H1 (cell line): ENCODE measurements at regions not wholly inside any gene's neighbourhood (a gene's known extent, or its start where the extent isn't known, plus 50 kb on each side); places are given as distances from the start of the nearest gene placed in this dataset.

Experiments used
- CTCF ChIA-PET: fragments of 300-600 bp; sonication (Branson Sonifier 250); formaldehyde crosslinking; loops from one replicate; lab custom pipeline; 2021; ENCODE audit not compliant: partially characterized antibody; lab: Charles Lee
- POLR2A ChIA-PET: fragments of 300-600 bp; sonication (Branson Sonifier 250); formaldehyde crosslinking; loops from one replicate; lab custom pipeline; 2021; ENCODE audit warnings: inconsistent platforms; ENCODE audit not compliant: partially characterized antibody; lab: Charles Lee
- DNase-seq, 2 experiments: peaks; one replicate each; pipeline versions ENCODE4 v3.0.0 to v3.0.0-alpha.2; 2010 to 2022; ENCODE audit warnings: low spot score in 2 of 2, low read depth in 1 of 2, mixed read lengths in 1 of 2
- FAIRE-seq: peaks from 2 replicates; lab custom pipeline; 2011; peaks lifted over from hg19 to GRCh38; lab: Jason Lieb, UNC
- H2AFZ ChIP-seq: 2 replicates; pipeline ENCODE4 v1.8.1; 2012; ENCODE audit warnings: low read length, inconsistent platforms
- H2AK5ac ChIP-seq: 2 replicates; pipeline ENCODE4 v1.6.1; 2013; ENCODE audit warnings: low read depth, low read length
- H2BK120ac ChIP-seq: replicated peaks from 2 replicates; pipeline ENCODE3; 2013; ENCODE audit warnings: low read depth, low read length, inconsistent platforms
- H2BK12ac ChIP-seq: 2 replicates; pipeline ENCODE4 v1.6.1; 2013; ENCODE audit warnings: low read depth, low read length
- H2BK15ac ChIP-seq: 2 replicates; pipeline ENCODE4 v1.6.1; 2013; ENCODE audit warnings: low read length
- H2BK20ac ChIP-seq: 2 replicates; pipeline ENCODE4 v1.6.1; 2013; ENCODE audit warnings: low read length
- H2BK5ac ChIP-seq: 2 replicates; pipeline ENCODE4 v1.6.1; 2013; ENCODE audit warnings: low read depth, low read length
- H3K14ac ChIP-seq: 2 replicates; pipeline ENCODE4 v1.6.1; 2013; ENCODE audit warnings: inconsistent platforms; ENCODE audit not compliant: insufficient read length
- H3K18ac ChIP-seq: 2 replicates; pipeline ENCODE4 v1.6.1; 2013; ENCODE audit warnings: low read length; ENCODE audit errors: extremely low read depth
- H3K23ac ChIP-seq: 2 replicates; pipeline ENCODE4 v1.6.1; 2013; ENCODE audit warnings: inconsistent platforms; ENCODE audit not compliant: insufficient read length
- H3K23me2 ChIP-seq: 2 replicates; pipeline ENCODE4 v1.6.1; 2013; ENCODE audit warnings: low read depth, low read length
- H3K27ac ChIP-seq: 2 replicates; pipeline ENCODE4 v1.6.1; 2011; ENCODE audit warnings: low read depth, low read length, inconsistent platforms
- H3K27me3 ChIP-seq, 4 experiments: replicated peaks in 1 of 4; 1 replicate in 1 of 4; 2 replicates in 3 of 4; pipeline versions ENCODE4 v1.6.1 to v1.8.1; 2011 to 2013; ENCODE audit warnings: low read length in 3 of 4, mild to moderate bottlenecking in 3 of 4, inconsistent platforms in 2 of 4, mixed read lengths in 2 of 4, moderate library complexity in 1 of 4; ENCODE audit not compliant: control insufficient read depth in 3 of 4, insufficient read depth in 3 of 4; ENCODE audit errors: extremely low read depth in 1 of 4
- H3K36me3 ChIP-seq, 4 experiments: 2 replicates each; pipeline versions ENCODE4 v1.6.1 to v1.8.1; 2011 to 2013; ENCODE audit warnings: mild to moderate bottlenecking in 4 of 4, low read length in 3 of 4, moderate library complexity in 2 of 4, control low read depth in 1 of 4, inconsistent platforms in 1 of 4; ENCODE audit not compliant: insufficient read depth in 4 of 4, control insufficient read depth in 2 of 4
- H3K4ac ChIP-seq: replicated peaks from 2 replicates; pipeline ENCODE3; 2013; ENCODE audit warnings: low read length, low read depth, mixed read lengths, inconsistent platforms; ENCODE audit not compliant: insufficient read length
- H3K4me1 ChIP-seq, 4 experiments: replicated peaks in 1 of 4; 1 replicate in 1 of 4; 2 replicates in 3 of 4; pipeline versions ENCODE4 v1.6.1 to v1.8.1; 2011 to 2013; ENCODE audit warnings: low read length in 3 of 4, inconsistent platforms in 2 of 4, mixed read lengths in 1 of 4; ENCODE audit not compliant: insufficient read depth in 4 of 4, control insufficient read depth in 3 of 4
- H3K4me2 ChIP-seq, 2 experiments: 2 replicates each; pipeline versions ENCODE4 v1.6.1 to v1.8.1; 2011 to 2013; ENCODE audit warnings: low read depth in 2 of 2, low read length in 2 of 2, control low read depth in 1 of 2, inconsistent platforms in 1 of 2, mild to moderate bottlenecking in 1 of 2; ENCODE audit not compliant: insufficient read depth in 1 of 2
- H3K4me3 ChIP-seq, 4 experiments: fragments of 200-600, 300-600 bp in 1 of 4; sonication (generic), shearing (Covaris generic), sonication (Bioruptor Twin) in 1 of 4; 2 replicates each; pipeline versions ENCODE4 v1.5.1 to v1.8.1; 2011 to 2016; ENCODE audit warnings: low read length in 4 of 4, low read depth in 3 of 4, control low read depth in 2 of 4, inconsistent platforms in 2 of 4, mild to moderate bottlenecking in 2 of 4, mixed read lengths in 1 of 4, moderate library complexity in 1 of 4; ENCODE audit not compliant: insufficient read depth in 2 of 4; ENCODE audit errors: extremely low read depth in 1 of 4
- H3K56ac ChIP-seq: replicated peaks from 2 replicates; pipeline ENCODE3; 2013; ENCODE audit warnings: low read depth, mild to moderate bottlenecking, mixed read lengths, low read length, inconsistent platforms; ENCODE audit not compliant: insufficient read length
- H3K79me1 ChIP-seq: 2 replicates; pipeline ENCODE4 v1.6.1; 2013; ENCODE audit warnings: low read depth, low read length, control low read depth
- H3K79me2 ChIP-seq, 2 experiments: 2 replicates each; pipeline versions ENCODE4 v1.6.1 to v1.8.1; 2012 to 2013; ENCODE audit warnings: low read length in 2 of 2, mild to moderate bottlenecking in 2 of 2, inconsistent platforms in 1 of 2; ENCODE audit not compliant: insufficient read depth in 2 of 2, control insufficient read depth in 1 of 2
- H3K9ac ChIP-seq, 4 experiments: replicated peaks in 1 of 4; 1 replicate in 1 of 4; 2 replicates in 3 of 4; pipeline versions ENCODE4 v1.6.1 to v1.8.1; 2011 to 2013; ENCODE audit warnings: low read depth in 3 of 4, low read length in 3 of 4, control low read depth in 2 of 4, mild to moderate bottlenecking in 2 of 4, moderate library complexity in 2 of 4, inconsistent platforms in 1 of 4; ENCODE audit errors: extremely low read depth in 1 of 4
- H3K9me3 ChIP-seq, 2 experiments: 2 replicates each; pipeline versions ENCODE4 v1.6.1 to v1.8.1; 2012 to 2013; ENCODE audit warnings: mild to moderate bottlenecking in 2 of 2, moderate library complexity in 2 of 2, control low read depth in 1 of 2, inconsistent platforms in 1 of 2, low read depth in 1 of 2, low read length in 1 of 2, mixed read lengths in 1 of 2; ENCODE audit not compliant: insufficient read depth in 2 of 2
- H4K20me1 ChIP-seq, 2 experiments: replicated peaks in 1 of 2; 2 replicates each; pipeline versions ENCODE3 to v1.8.1; 2011 to 2013; ENCODE audit warnings: inconsistent platforms in 2 of 2, low read length in 2 of 2, mild to moderate bottlenecking in 1 of 2; ENCODE audit not compliant: insufficient read depth in 2 of 2, control insufficient read depth in 1 of 2
- H4K5ac ChIP-seq: 2 replicates; pipeline ENCODE4 v1.6.1; 2013; ENCODE audit warnings: low read length, low read depth, mixed read lengths, inconsistent platforms; ENCODE audit not compliant: insufficient read length
- H4K8ac ChIP-seq: 2 replicates; pipeline ENCODE4 v1.8.0; 2013; ENCODE audit warnings: mild to moderate bottlenecking, moderate library complexity, low read length, inconsistent platforms; ENCODE audit not compliant: insufficient read depth; ENCODE audit errors: extremely low read depth
- H4K91ac ChIP-seq: replicated peaks from 2 replicates; pipeline ENCODE3; 2013; ENCODE audit warnings: low read length, mixed read lengths, inconsistent platforms; ENCODE audit not compliant: insufficient read length
- BACH1 ChIP-seq: IDR thresholded peaks from 2 replicates; pipeline ENCODE4 v1.6.1; 2012; ENCODE audit warnings: low read length, improper control_type of control experiment
- BCL11A ChIP-seq, 2 experiments: IDR thresholded peaks; one replicate each; pipeline ENCODE4 v1.6.1; 2011; ENCODE audit warnings: low read depth in 2 of 2, low read length in 2 of 2, mild to moderate bottlenecking in 2 of 2
- CTBP2 ChIP-seq: IDR thresholded peaks from 2 replicates; pipeline ENCODE4 v1.7.0; 2011; ENCODE audit warnings: borderline replicate concordance, mild to moderate bottlenecking, moderate library complexity, mixed read lengths, low read length; ENCODE audit not compliant: insufficient read depth, insufficient read length
- KDM4A ChIP-seq: IDR thresholded peaks from one replicate; pipeline ENCODE4 v1.7.1; 2012; ENCODE audit warnings: low read depth, mild to moderate bottlenecking, moderate library complexity, low read length, inconsistent platforms; ENCODE audit not compliant: severe bottlenecking
- RXRA ChIP-seq: IDR thresholded peaks from 2 replicates; pipeline ENCODE4 v1.6.1; 2011; ENCODE audit warnings: low read depth, mild to moderate bottlenecking, low read length, moderate library complexity; ENCODE audit not compliant: insufficient read depth
- SIN3A ChIP-seq, 2 experiments: IDR thresholded peaks in 1 of 2; conservative IDR thresholded peaks in 1 of 2; 2 replicates each; pipeline ENCODE4 v1.6.1; 2011 to 2012; ENCODE audit warnings: low read length in 2 of 2, improper control_type of control experiment in 1 of 2, low read depth in 1 of 2, mild to moderate bottlenecking in 1 of 2
- SIRT6 ChIP-seq: IDR thresholded peaks from one replicate; pipeline ENCODE4 v1.7.1; 2012; ENCODE audit warnings: low read length, inconsistent platforms
- SUZ12 ChIP-seq: fragments of 200-600 bp; sonication (generic); IDR thresholded peaks from 2 replicates; pipeline ENCODE4 v1.6.1; 2012; ENCODE audit warnings: mild to moderate bottlenecking, inconsistent platforms, low read length, moderate library complexity, mixed read lengths
- TAF1 ChIP-seq: IDR thresholded peaks from 2 replicates; pipeline ENCODE4 v1.6.1; 2011; ENCODE audit warnings: mild to moderate bottlenecking, low read depth, low read length
- WGBS, 2 experiments: shearing (Covaris generic) in 1 of 2; methylation state at CpG; one replicate each; pipeline versions ENCODE4 v1.1.6 to v1.1.7; 2013 to 2015; ENCODE audit warnings: low lambda C conversion rate in 2 of 2, mixed read lengths in 2 of 2, inconsistent platforms in 1 of 2, low coverage in 1 of 2, missing lambda C conversion rate in 1 of 2; ENCODE audit not compliant: insufficient replicate concordance in 2 of 2, insufficient coverage in 1 of 2, insufficient read length in 1 of 2; ENCODE audit errors: extremely low coverage in 1 of 2, missing lambda C conversion rate in 1 of 2; 5-methylcytosine and 5-hydroxymethylcytosine counted together
- TF ChIP-seq, protein P1 (sequence below): IDR thresholded peaks from 2 replicates; pipeline ENCODE4 v1.6.1; 2011; ENCODE audit warnings: low read depth, mild to moderate bottlenecking, low read length; ENCODE audit not compliant: insufficient read depth
- TF ChIP-seq, protein P2 (sequence below): IDR thresholded peaks from 2 replicates; pipeline ENCODE4 v1.6.1; 2012; ENCODE audit warnings: low read length, inconsistent platforms

DNA sequence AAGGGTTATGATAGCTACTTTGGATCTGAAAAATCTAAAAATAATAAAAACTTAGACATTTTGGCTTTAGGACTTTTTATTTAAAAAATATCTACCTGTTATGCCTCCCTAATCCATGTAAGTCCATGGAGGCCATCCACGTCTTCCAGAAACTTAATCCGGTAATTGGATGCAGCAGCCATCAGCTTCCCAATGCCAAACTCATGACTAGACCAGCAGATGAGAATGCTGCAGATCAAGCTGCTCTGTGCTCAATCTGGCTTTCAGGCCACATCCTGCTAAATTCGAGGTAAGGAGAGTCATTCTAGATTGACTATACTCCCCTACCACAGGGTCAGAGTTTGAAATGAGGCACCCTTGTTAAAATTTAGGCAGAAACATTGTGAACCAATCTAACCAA, 168.5 kb upstream of the TCERG1L start:
- Histone ChIP-seq H3K79me1 (no peaks in the 10 kb centered on the region), H3K14ac (no peak overlapping the region), H3K9ac (no peak overlapping the region), H3K4me3 (no peak overlapping the region), H3K4ac (no peak overlapping the region), H3K79me2 (no peaks in the 10 kb centered on the region), H3K4me1 (no peaks in the 10 kb centered on the region; a peak in 1 of 7 replicates), H2AFZ (no peak overlapping the region), H3K23me2 (peaks cover 13% of the 10 kb centered on the region; the same call in 1 of the 2 replicates), H4K8ac (no peak overlapping the region), H2BK12ac (no peak overlapping the region), H2BK15ac (no peak overlapping the region), H2BK5ac (no peak overlapping the region), H3K27ac (no peak overlapping the region), H3K9me3 (0 out of 4 replicates have a peak, but pooled peaks cover 0 to 5% of the 10 kb centered on the region in 2 experiments), H4K91ac (no peak overlapping the region), H3K27me3 (no peaks in the 10 kb centered on the region; a peak in 1 of 7 replicates), H4K5ac (no peak overlapping the region), H3K4me2 (no peak overlapping the region), H3K56ac (no peak overlapping the region), H2BK120ac (no peak overlapping the region), H3K18ac (no peak overlapping the region), H3K36me3 (no peaks in the 10 kb centered on the region), H4K20me1 (peaks cover 0 to 4% of the 10 kb centered on the region in 2 experiments), H2AK5ac (no peak overlapping the region), H2BK20ac (no peak overlapping the region), H3K23ac (no peak overlapping the region)
- no peak for FAIRE-seq
- CTCF ChIA-PET = interaction anchor here (1.1 to 3.0 kb wide), 8 partner anchors 8 to 194 kb away, joined by 3 to 16 read pairs (median 6); no protein-coding TSS in a partner anchor
- POLR2A ChIA-PET = no interaction called here
- DNase-seq = no peak
- WGBS, 2 experiments = 92% methylated on average over 3 of the region's 3 CpGs; no CpG with 5 or more reads in 1 of the 2 experiments
- TF ChIP-seq BCL11A (IDR thresholded peaks at IDR 0.05; ENCODE audit: low read depth in 2 of 2, low read length in 2 of 2) (no peak), BACH1 (no peak), RXRA (no peak), TAF1 (no peak), SIN3A (conservative IDR thresholded peaks at IDR 0.05 in 1 of 2, IDR thresholded peaks at IDR 0.05 in 1 of 2; ENCODE audit: low read depth in 1 of 2, low read length in 2 of 2) (no peak), KDM4A (no peak), CTBP2 (no peak), SUZ12 (no peak), SIRT6 (no peak)
- TF ChIP-seq, protein P1, sequence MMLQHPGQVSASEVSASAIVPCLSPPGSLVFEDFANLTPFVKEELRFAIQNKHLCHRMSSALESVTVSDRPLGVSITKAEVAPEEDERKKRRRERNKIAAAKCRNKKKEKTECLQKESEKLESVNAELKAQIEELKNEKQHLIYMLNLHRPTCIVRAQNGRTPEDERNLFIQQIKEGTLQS = no peak
- TF ChIP-seq, protein P2, sequence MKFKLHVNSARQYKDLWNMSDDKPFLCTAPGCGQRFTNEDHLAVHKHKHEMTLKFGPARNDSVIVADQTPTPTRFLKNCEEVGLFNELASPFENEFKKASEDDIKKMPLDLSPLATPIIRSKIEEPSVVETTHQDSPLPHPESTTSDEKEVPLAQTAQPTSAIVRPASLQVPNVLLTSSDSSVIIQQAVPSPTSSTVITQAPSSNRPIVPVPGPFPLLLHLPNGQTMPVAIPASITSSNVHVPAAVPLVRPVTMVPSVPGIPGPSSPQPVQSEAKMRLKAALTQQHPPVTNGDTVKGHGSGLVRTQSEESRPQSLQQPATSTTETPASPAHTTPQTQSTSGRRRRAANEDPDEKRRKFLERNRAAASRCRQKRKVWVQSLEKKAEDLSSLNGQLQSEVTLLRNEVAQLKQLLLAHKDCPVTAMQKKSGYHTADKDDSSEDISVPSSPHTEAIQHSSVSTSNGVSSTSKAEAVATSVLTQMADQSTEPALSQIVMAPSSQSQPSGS = no peak
